Pancreas (tissue), 10 donors: ENCODE measurements at regions not wholly inside any gene's neighbourhood (a gene's known extent, or its start where the extent isn't known, plus 50 kb on each side); places are given as distances from the start of the nearest gene placed in this dataset.

Experiments
- ATAC-seq, 4 donors: fragments of 200-7000 bp; cut with Tn5 transposase; one replicate each; pipeline versions ENCODE4 v1.8.0 to v1.9.1; 2020; ENCODE audit warnings: mild to moderate bottlenecking in 4 of 4, moderate library complexity in 4 of 4
- DNase-seq, 6 donors: peaks; one replicate each; pipeline ENCODE4 v3.0.0-alpha.2; 2020
- FAIRE-seq: peaks from 2 replicates; lab custom pipeline; 2012; peaks lifted over from hg19 to GRCh38; lab: Jason Lieb, UNC
- H3K27ac ChIP-seq, 4 donors: fragments of 200-600 bp; sonication (generic); 1 replicate in 3 of 4; 2 replicates in 1 of 4; pipeline versions ENCODE4 v1.5.0 to v1.8.0; 2020
- H3K27me3 ChIP-seq, 4 donors: fragments of 200-600 bp; one replicate each; pipeline ENCODE4 v1.8.0; 2021
- H3K36me3 ChIP-seq, 3 donors: fragments of 200-600 bp; sonication (generic) in 1 of 3; one replicate each; pipeline versions ENCODE4 v1.5.0 to v1.8.0; 2020 to 2021
- H3K4me1 ChIP-seq, 3 donors: fragments of 200-600 bp; one replicate each; pipeline ENCODE4 v1.8.0; 2021
- H3K4me3 ChIP-seq, 4 donors: fragments of 200-600 bp; sonication (generic) in 2 of 4; one replicate each; pipeline versions ENCODE4 v1.5.0 to v1.8.0; 2020 to 2021
- H3K9me3 ChIP-seq, 4 donors: fragments of 200-600 bp; one replicate each; pipeline ENCODE4 v1.8.0; 2021
- CTCF ChIP-seq, 4 donors: fragments of 200-600 bp; sonication (generic) in 3 of 4; IDR thresholded peaks; one replicate each; pipeline versions ENCODE4 v1.5.0 to v1.8.0; 2021; ENCODE audit warnings: antibody characterized with exemption in 4 of 4
- WGBS, 2 donors: extraction: QIAGEN DNeasy Blood & Tissue Kit; methylation state at CpG; one replicate each; pipeline ENCODE4 v1.1.7; 2013; 5-methylcytosine and 5-hydroxymethylcytosine counted together
- intact Hi-C, 3 donors: fragments of 100-400 bp; cut with DNase I; formaldehyde crosslinking; loops; one replicate each; pipeline versions ENCODE4 v1.11.1 to v1.14.2; 2022
- donor health status: healthy with polysubstance abuse.
- donor health status: DM: no; HTN: no; CAD: no; lungs with moderate emphysema.
- donor health status: DM: no; HTN: no; CAD: no.
- donor health status: control.
- donor health status: control.
- donor health status: Bipolar disorder and iron deficiency.
- donor health status: DM: yes; HTN: yes; CAD: no.
- donor health status: DM: no; HTN: no; CAD: no.
- donor health status: DM: no; HTN: no; CAD: no.
- donor health status: DM: yes; HTN: yes; CAD: no.

- Histone ChIP-seq H3K4me1 (no peaks in the 10 kb centered on the region), H3K4me3 (no peak overlapping the region), H3K27me3 (no peaks in the 10 kb centered on the region), H3K9me3 (no peaks in the 10 kb centered on the region), H3K27ac (no peak overlapping the region), H3K36me3 (no peaks in the 10 kb centered on the region)
- ATAC-seq: no peak
- WGBS, 2 donors: 58% methylated on average over 2 of the region's 2 CpGs
- no peak for TF ChIP-seq CTCF (IDR thresholded peaks at IDR 0.05)
- intact Hi-C loops: no loop called here
- DNase-seq: no peak
- no peak for FAIRE-seq
Observed at GRCh38 chr3:25952133-25952532, 162.2 kb downstream of the OXSM start.

- Histone ChIP-seq H3K4me1 (no peaks in the 10 kb centered on the region), H3K36me3 (no peaks in the 10 kb centered on the region), H3K27ac (no peak overlapping the region), H3K9me3 (no peaks in the 10 kb centered on the region), H3K27me3 (no peaks in the 10 kb centered on the region), H3K4me3 (no peak overlapping the region)
- intact Hi-C loops: no loop called here
- FAIRE-seq (no peak), ATAC-seq (no peak), DNase-seq (no peak)
- TF ChIP-seq CTCF (IDR thresholded peaks at IDR 0.05): no peak
Observed at GRCh38 chr3:25957026-25957425, 167.1 kb downstream of the OXSM start.

GRCh38 chr3:25960776-25961175, 170.9 kb downstream of the OXSM start:
- no peak for ATAC-seq
- intact Hi-C loops: no loop called here
- no peak for FAIRE-seq

GRCh38 chr3:25962255-25962654, 172.4 kb downstream of the OXSM start:
- no peak for TF ChIP-seq CTCF (IDR thresholded peaks at IDR 0.05)
- no peak overlapping the region for H3K4me3 ChIP-seq
- WGBS, 2 donors: 21 to 28% methylated on average over 4 of the region's 4 CpGs
- no peaks in the 10 kb centered on the region for H3K9me3 ChIP-seq
- FAIRE-seq (no peak), ATAC-seq (peak in 1 of 4 donors; percentile 36), DNase-seq (no peak)
- H3K4me1 ChIP-seq: no peaks in the 10 kb centered on the region
- no peaks in the 10 kb centered on the region for H3K36me3 ChIP-seq
- H3K27me3 ChIP-seq: no peaks in the 10 kb centered on the region
- intact Hi-C loops: no loop called here
- H3K27ac ChIP-seq: no peak overlapping the region

More at GRCh38 chr3:25960776-25961175, 170.9 kb downstream of the OXSM start:
- DNase-seq: no peak
- Histone ChIP-seq H3K9me3 (no peaks in the 10 kb centered on the region), H3K4me3 (no peak overlapping the region), H3K36me3 (no peaks in the 10 kb centered on the region), H3K27ac (no peak overlapping the region), H3K27me3 (no peaks in the 10 kb centered on the region), H3K4me1 (no peaks in the 10 kb centered on the region)
- WGBS, 2 donors: 83 to 100% methylated on average over 1 of the region's 1 CpG
- TF ChIP-seq CTCF (IDR thresholded peaks at IDR 0.05): no peak

- Histone ChIP-seq H3K4me1 (no peaks in the 10 kb centered on the region), H3K27me3 (no peaks in the 10 kb centered on the region), H3K4me3 (no peak overlapping the region), H3K9me3 (no peaks in the 10 kb centered on the region), H3K27ac (no peak overlapping the region), H3K36me3 (no peaks in the 10 kb centered on the region)
- FAIRE-seq: no peak
- intact Hi-C loops: no loop called here
- WGBS, 2 donors: 20 to 26% methylated on average over 2 of the region's 2 CpGs
- no peak for TF ChIP-seq CTCF (IDR thresholded peaks at IDR 0.05)
- no peak for DNase-seq
- ATAC-seq: no peak
Observed at GRCh38 chr3:25964141-25964540, 174.3 kb downstream of the OXSM start.
